ENCODE measurements at regions not wholly inside any gene's neighbourhood (a gene's known extent, or its start where the extent isn't known, plus 50 kb on each side); places are given as distances from the start of the nearest gene placed in this dataset.

- no peak overlapping the region for H3K4me3 ChIP-seq (ENCODE audit: low read depth, low read length)
- 55% methylated on average over 3 of the region's 3 CpGs for WGBS
- H3K27ac ChIP-seq (ENCODE audit: low read depth): no peak overlapping the region
- no peak for DNase-seq (ENCODE audit: extremely low spot score)
- H3K4me1 ChIP-seq (ENCODE audit: insufficient read depth): no peaks in the 10 kb centered on the region
- H3K36me3 ChIP-seq (ENCODE audit: insufficient read depth): no peaks in the 10 kb centered on the region
Measured at GRCh38 chr12:83386527-83387264, 700.0 kb downstream of the TMTC2 start.

- no peak overlapping the region for H3K4me3 ChIP-seq (ENCODE audit: low read depth, low read length)
- H3K4me1 ChIP-seq (ENCODE audit: insufficient read depth): no peaks in the 10 kb centered on the region
- DNase-seq (ENCODE audit: extremely low spot score): no peak
- no peaks in the 10 kb centered on the region for H3K36me3 ChIP-seq (ENCODE audit: insufficient read depth)
- H3K27ac ChIP-seq (ENCODE audit: low read depth): no peak overlapping the region
- 96% methylated on average over 1 of the region's 1 CpG for WGBS
Measured at GRCh38 chr12:83378186-83378727, 691.6 kb downstream of the TMTC2 start.

GRCh38 chr12:83365317-83365716 lies 678.6 kb downstream of the TMTC2 start:
- no peak overlapping the region for H3K27ac ChIP-seq (ENCODE audit: low read depth)
- no peak overlapping the region for H3K4me3 ChIP-seq (ENCODE audit: low read depth, low read length)
- WGBS: 86% methylated on average over 5 of the region's 5 CpGs
- DNase-seq (ENCODE audit: extremely low spot score): no peak
- H3K36me3 ChIP-seq (ENCODE audit: insufficient read depth): no peaks in the 10 kb centered on the region
- H3K4me1 ChIP-seq (ENCODE audit: insufficient read depth): no peaks in the 10 kb centered on the region

GRCh38 chr12:83361475-83361874 lies 674.8 kb downstream of the TMTC2 start:
- Histone ChIP-seq H3K36me3 (ENCODE audit: insufficient read depth) (no peaks in the 10 kb centered on the region), H3K4me1 (ENCODE audit: insufficient read depth) (no peaks in the 10 kb centered on the region), H3K4me3 (ENCODE audit: low read depth, low read length) (no peak overlapping the region), H3K27ac (ENCODE audit: low read depth) (no peak overlapping the region)
- no peak for DNase-seq (ENCODE audit: extremely low spot score)
- WGBS: 92% methylated on average over 2 of the region's 2 CpGs

GRCh38 chr12:83361071-83361470 lies 674.4 kb downstream of the TMTC2 start:
- H3K4me1 ChIP-seq (ENCODE audit: insufficient read depth): no peaks in the 10 kb centered on the region
- no peak for DNase-seq (ENCODE audit: extremely low spot score)

GRCh38 chr12:83349907-83350611 lies 663.4 kb downstream of the TMTC2 start:
- WGBS: 76% methylated on average over 4 of the region's 4 CpGs
- H3K27ac ChIP-seq (ENCODE audit: low read depth): no peak overlapping the region

More at GRCh38 chr12:83361071-83361470, 674.4 kb downstream of the TMTC2 start:
- H3K27ac ChIP-seq (ENCODE audit: low read depth): no peak overlapping the region
- no peak overlapping the region for H3K4me3 ChIP-seq (ENCODE audit: low read depth, low read length)
- H3K36me3 ChIP-seq (ENCODE audit: insufficient read depth): no peaks in the 10 kb centered on the region

GRCh38 chr12:83346333-83346732 lies 659.6 kb downstream of the TMTC2 start:
- H3K27ac ChIP-seq (ENCODE audit: low read depth): no peak overlapping the region
- no peak for DNase-seq (ENCODE audit: extremely low spot score)

More at GRCh38 chr12:83349907-83350611, 663.4 kb downstream of the TMTC2 start:
- Histone ChIP-seq H3K4me1 (ENCODE audit: insufficient read depth) (no peaks in the 10 kb centered on the region), H3K4me3 (ENCODE audit: low read depth, low read length) (no peak overlapping the region), H3K36me3 (ENCODE audit: insufficient read depth) (no peaks in the 10 kb centered on the region)
- no peak for DNase-seq (ENCODE audit: extremely low spot score)

GRCh38 chr12:83343767-83344166 lies 657.1 kb downstream of the TMTC2 start:
- no peak for DNase-seq (ENCODE audit: extremely low spot score)
- Histone ChIP-seq H3K4me1 (ENCODE audit: insufficient read depth) (no peaks in the 10 kb centered on the region), H3K4me3 (ENCODE audit: low read depth, low read length) (no peak overlapping the region), H3K27ac (ENCODE audit: low read depth) (no peak overlapping the region), H3K36me3 (ENCODE audit: insufficient read depth) (no peaks in the 10 kb centered on the region)

More at GRCh38 chr12:83346333-83346732, 659.6 kb downstream of the TMTC2 start:
- H3K4me1 ChIP-seq (ENCODE audit: insufficient read depth): no peaks in the 10 kb centered on the region
- H3K4me3 ChIP-seq (ENCODE audit: low read depth, low read length): no peak overlapping the region
- H3K36me3 ChIP-seq (ENCODE audit: insufficient read depth): no peaks in the 10 kb centered on the region

GRCh38 chr12:83335748-83336147 lies 649.0 kb downstream of the TMTC2 start:
- 90% methylated on average over 2 of the region's 2 CpGs for WGBS
- Histone ChIP-seq H3K4me3 (ENCODE audit: low read depth, low read length) (no peak overlapping the region), H3K36me3 (ENCODE audit: insufficient read depth) (no peaks in the 10 kb centered on the region), H3K27ac (ENCODE audit: low read depth) (no peak overlapping the region), H3K4me1 (ENCODE audit: insufficient read depth) (no peaks in the 10 kb centered on the region)
- no peak for DNase-seq (ENCODE audit: extremely low spot score)

- Histone ChIP-seq H3K36me3 (ENCODE audit: insufficient read depth) (no peaks in the 10 kb centered on the region), H3K4me1 (ENCODE audit: insufficient read depth) (no peaks in the 10 kb centered on the region)
- no peak for DNase-seq (ENCODE audit: extremely low spot score)
Measured at GRCh38 chr12:83326666-83327065, 640.0 kb downstream of the TMTC2 start.

GRCh38 chr12:83323866-83324265 lies 637.2 kb downstream of the TMTC2 start:
- Histone ChIP-seq H3K36me3 (ENCODE audit: insufficient read depth) (no peaks in the 10 kb centered on the region), H3K27ac (ENCODE audit: low read depth) (no peak overlapping the region), H3K4me1 (ENCODE audit: insufficient read depth) (no peaks in the 10 kb centered on the region), H3K4me3 (ENCODE audit: low read depth, low read length) (no peak overlapping the region)
- DNase-seq (ENCODE audit: extremely low spot score): no peak
- 0% methylated on average over 1 of the region's 1 CpG for WGBS

More at GRCh38 chr12:83326666-83327065, 640.0 kb downstream of the TMTC2 start:
- no peak overlapping the region for H3K4me3 ChIP-seq (ENCODE audit: low read depth, low read length)
- H3K27ac ChIP-seq (ENCODE audit: low read depth): no peak overlapping the region

GRCh38 chr12:83322809-83323208 lies 636.1 kb downstream of the TMTC2 start:
- Histone ChIP-seq H3K27ac (ENCODE audit: low read depth) (peak overlapping the region; percentile 10), H3K36me3 (ENCODE audit: insufficient read depth) (no peaks in the 10 kb centered on the region), H3K4me3 (ENCODE audit: low read depth, low read length) (no peak overlapping the region), H3K4me1 (ENCODE audit: insufficient read depth) (no peaks in the 10 kb centered on the region)
- DNase-seq (ENCODE audit: extremely low spot score): no peak
- WGBS: 63% methylated on average over 2 of the region's 2 CpGs

GRCh38 chr12:83321971-83322370 lies 635.3 kb downstream of the TMTC2 start:
- H3K36me3 ChIP-seq (ENCODE audit: insufficient read depth): no peaks in the 10 kb centered on the region

GRCh38 chr12:83320350-83320749 lies 633.6 kb downstream of the TMTC2 start:
- Histone ChIP-seq H3K36me3 (ENCODE audit: insufficient read depth) (no peaks in the 10 kb centered on the region), H3K4me3 (ENCODE audit: low read depth, low read length) (no peak overlapping the region), H3K27ac (ENCODE audit: low read depth) (no peak overlapping the region), H3K4me1 (ENCODE audit: insufficient read depth) (no peaks in the 10 kb centered on the region)
- DNase-seq (ENCODE audit: extremely low spot score): no peak
- 79% methylated on average over 2 of the region's 2 CpGs for WGBS

More at GRCh38 chr12:83321971-83322370, 635.3 kb downstream of the TMTC2 start:
- no peak overlapping the region for H3K4me3 ChIP-seq (ENCODE audit: low read depth, low read length)
- H3K27ac ChIP-seq (ENCODE audit: low read depth): no peak overlapping the region
- H3K4me1 ChIP-seq (ENCODE audit: insufficient read depth): no peaks in the 10 kb centered on the region
- no peak for DNase-seq (ENCODE audit: extremely low spot score)
- WGBS: 86% methylated on average over 2 of the region's 2 CpGs
